Stomach (tissue), 8 donors: ENCODE measurements at regions not wholly inside any gene's neighbourhood (a gene's known extent, or its start where the extent isn't known, plus 50 kb on each side); places are given as distances from the start of the nearest gene placed in this dataset.

Experiments
- DNase-seq, 2 donors: peaks; one replicate each; pipeline versions ENCODE4 v3.0.0 to v3.0.0-alpha.2; 2013 to 2019
- H3K27ac ChIP-seq, 5 donors: fragments of 200-600 bp in 4 of 5; sonication (generic) in 4 of 5; one replicate each; pipeline ENCODE4 v1.5.1; 2013 to 2019; ENCODE audit warnings: mild to moderate bottlenecking in 1 of 5, moderate library complexity in 1 of 5
- H3K27me3 ChIP-seq, 3 donors: fragments of 200-600 bp; sonication (generic); one replicate each; pipeline ENCODE4 v1.5.1; 2017 to 2019; ENCODE audit warnings: mixed run types in 1 of 3
- H3K36me3 ChIP-seq, 4 donors: fragments of 200-600 bp; sonication (generic); 1 replicate in 3 of 4; 2 replicates in 1 of 4; pipeline ENCODE4 v1.5.1; 2016 to 2019
- H3K4me1 ChIP-seq, 4 donors: fragments of 200-600 bp; sonication (generic); one replicate each; pipeline ENCODE4 v1.5.1; 2016 to 2019
- H3K4me3 ChIP-seq, 4 donors: fragments of 200-600 bp; sonication (generic) in 3 of 4; one replicate each; pipeline ENCODE4 v1.5.1; 2016 to 2019; ENCODE audit warnings: mild to moderate bottlenecking in 1 of 4
- H3K9me3 ChIP-seq, 4 donors: fragments of 200-600 bp; sonication (generic); one replicate each; pipeline ENCODE4 v1.5.1; 2016 to 2019
- EP300 ChIP-seq: sonication (generic); formaldehyde crosslinking; IDR thresholded peaks from one replicate; pipeline ENCODE4 v1.6.1; 2017; ENCODE audit warnings: antibody characterized with exemption
- POLR2A ChIP-seq, 4 donors: fragments of 450-650 bp; IDR thresholded peaks; one replicate each; pipeline ENCODE4 v1.6.1; 2016; ENCODE audit warnings: antibody characterized with exemption in 4 of 4, control low read depth in 2 of 4, mild to moderate bottlenecking in 1 of 4, moderate library complexity in 1 of 4
- POLR2AphosphoS5 ChIP-seq, 3 donors: sonication (generic); formaldehyde crosslinking; IDR thresholded peaks; one replicate each; pipeline ENCODE4 v1.6.1; 2016; ENCODE audit warnings: antibody characterized with exemption in 3 of 3
- WGBS, 5 donors: extraction: QIAGEN DNeasy Blood & Tissue Kit in 3 of 5; methylation state at CpG; one replicate each; pipeline versions ENCODE4 v1.1.5 to v1.1.7; 2013 to 2018; 5-methylcytosine and 5-hydroxymethylcytosine counted together
- intact Hi-C: fragments of 100-400 bp; cut with DNase I; formaldehyde crosslinking; loops from one replicate; pipeline ENCODE4 v1.15.1; 2023; ENCODE audit warnings: low total_unique reads
- TF ChIP-seq, protein P1 (sequence below), 7 experiments: fragments of 450-650 bp in 4 of 7; fragments of 200-600 bp in 3 of 7; sonication (generic) in 3 of 7; IDR thresholded peaks; one replicate each; pipeline ENCODE4 v1.5.1; 2016 to 2019; ENCODE audit warnings: antibody characterized with exemption in 7 of 7, control low read depth in 2 of 7, mild to moderate bottlenecking in 1 of 7
- donor health status: healthy with polysubstance abuse.
- donor health status: Bipolar disorder and iron deficiency.
- donor health status: healthy.

DNA sequence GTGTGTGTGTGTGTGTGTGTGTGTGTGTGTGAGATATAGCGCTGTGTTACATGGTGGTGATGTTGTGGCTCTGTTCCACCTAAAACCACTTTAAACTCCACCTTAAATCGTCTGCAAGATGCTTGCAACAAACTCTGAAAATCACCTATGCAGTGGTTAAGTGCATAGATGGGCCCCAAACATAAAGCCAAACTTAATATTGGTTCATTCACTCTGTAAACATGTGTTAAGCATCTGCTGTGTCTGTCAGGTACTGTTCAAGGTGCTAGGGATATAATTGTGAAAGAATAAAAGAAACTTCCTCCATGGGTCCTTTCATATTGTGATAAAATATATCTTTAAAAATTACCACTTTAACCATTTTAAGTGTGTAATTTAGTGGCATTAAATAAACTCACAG lies 645.4 kb upstream of the SORCS1 start:
- Histone ChIP-seq H3K4me1 (no peaks in the 10 kb centered on the region), H3K9me3 (no peaks in the 10 kb centered on the region), H3K36me3 (no peaks in the 10 kb centered on the region), H3K27ac (no peak overlapping the region), H3K27me3 (no peaks in the 10 kb centered on the region), H3K4me3 (no peak overlapping the region)
- no peak for TF ChIP-seq EP300
- TF ChIP-seq POLR2A (IDR thresholded peaks at IDR 0.05): no peak
- TF ChIP-seq, protein P1, sequence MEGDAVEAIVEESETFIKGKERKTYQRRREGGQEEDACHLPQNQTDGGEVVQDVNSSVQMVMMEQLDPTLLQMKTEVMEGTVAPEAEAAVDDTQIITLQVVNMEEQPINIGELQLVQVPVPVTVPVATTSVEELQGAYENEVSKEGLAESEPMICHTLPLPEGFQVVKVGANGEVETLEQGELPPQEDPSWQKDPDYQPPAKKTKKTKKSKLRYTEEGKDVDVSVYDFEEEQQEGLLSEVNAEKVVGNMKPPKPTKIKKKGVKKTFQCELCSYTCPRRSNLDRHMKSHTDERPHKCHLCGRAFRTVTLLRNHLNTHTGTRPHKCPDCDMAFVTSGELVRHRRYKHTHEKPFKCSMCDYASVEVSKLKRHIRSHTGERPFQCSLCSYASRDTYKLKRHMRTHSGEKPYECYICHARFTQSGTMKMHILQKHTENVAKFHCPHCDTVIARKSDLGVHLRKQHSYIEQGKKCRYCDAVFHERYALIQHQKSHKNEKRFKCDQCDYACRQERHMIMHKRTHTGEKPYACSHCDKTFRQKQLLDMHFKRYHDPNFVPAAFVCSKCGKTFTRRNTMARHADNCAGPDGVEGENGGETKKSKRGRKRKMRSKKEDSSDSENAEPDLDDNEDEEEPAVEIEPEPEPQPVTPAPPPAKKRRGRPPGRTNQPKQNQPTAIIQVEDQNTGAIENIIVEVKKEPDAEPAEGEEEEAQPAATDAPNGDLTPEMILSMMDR (IDR thresholded peaks at IDR 0.05): no peak
- TF ChIP-seq POLR2AphosphoS5 (IDR thresholded peaks at IDR 0.05): no peak
- intact Hi-C loops: no loop called here
- DNase-seq: no peak
- 63 to 80% (median 76%) methylated on average over 2 of the region's 2 CpGs for WGBS, 5 donors

DNA sequence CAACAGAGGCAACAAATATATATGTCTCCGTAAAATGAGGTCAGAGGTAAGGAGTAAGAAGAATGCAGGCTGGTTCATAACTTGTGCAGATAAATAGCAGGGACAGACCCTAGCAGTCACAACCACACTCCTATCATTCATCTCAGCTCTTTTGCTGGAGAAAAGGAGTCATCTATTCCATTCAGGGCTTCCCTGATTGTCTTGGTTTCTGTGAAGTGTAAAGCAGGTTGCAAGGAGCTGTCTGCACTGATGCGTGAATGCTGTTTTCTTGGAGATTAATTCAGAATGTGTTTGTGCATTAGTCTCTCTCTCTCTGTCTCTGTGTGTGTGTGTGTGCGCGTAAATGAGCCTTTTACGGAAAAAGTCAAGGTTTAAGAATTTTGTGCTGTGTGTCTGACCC lies 643.3 kb upstream of the SORCS1 start:
- no peak for DNase-seq
- Histone ChIP-seq H3K4me1 (no peaks in the 10 kb centered on the region), H3K27me3 (no peaks in the 10 kb centered on the region), H3K9me3 (no peaks in the 10 kb centered on the region), H3K27ac (no peak overlapping the region), H3K36me3 (no peaks in the 10 kb centered on the region), H3K4me3 (no peak overlapping the region)
- WGBS, 5 donors: 88 to 93% (median 92%) methylated on average over 5 of the region's 5 CpGs
- TF ChIP-seq, protein P1 (IDR thresholded peaks at IDR 0.05): no peak
- TF ChIP-seq POLR2A (IDR thresholded peaks at IDR 0.05): no peak
- TF ChIP-seq EP300: no peak
- intact Hi-C loops: no loop called here

DNA sequence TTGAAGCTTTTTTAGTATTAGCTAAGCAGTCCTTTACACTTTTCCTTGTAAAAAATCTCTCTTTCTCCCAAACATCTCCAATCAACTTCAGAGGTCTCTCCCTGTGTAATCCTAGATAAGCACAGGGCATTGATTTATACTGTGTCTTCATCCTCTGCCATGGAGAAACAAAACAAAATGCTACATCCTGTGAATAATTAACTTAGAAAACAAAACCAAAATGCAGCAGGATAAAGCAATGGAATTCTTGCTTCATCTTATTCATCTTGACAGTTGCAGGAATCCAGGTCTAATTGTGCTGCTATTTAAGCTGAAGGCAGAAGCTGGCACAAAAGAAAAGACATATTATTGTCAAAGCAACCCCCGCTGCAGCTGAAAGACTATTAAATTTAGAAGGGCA lies 641.5 kb upstream of the SORCS1 start:
- intact Hi-C loops: no loop called here
- no peak for DNase-seq
- TF ChIP-seq EP300 (no peak), POLR2AphosphoS5 (IDR thresholded peaks at IDR 0.05) (no peak), POLR2A (IDR thresholded peaks at IDR 0.05) (no peak)
- TF ChIP-seq, protein P1 (IDR thresholded peaks at IDR 0.05): no peak
- no peaks in the 10 kb centered on the region for H3K27me3 ChIP-seq
- no peak overlapping the region for H3K27ac ChIP-seq
- no peaks in the 10 kb centered on the region for H3K4me1 ChIP-seq
- WGBS, 5 donors: 54 to 81% (median 62%) methylated on average over 1 of the region's 1 CpG
- H3K9me3 ChIP-seq: no peaks in the 10 kb centered on the region
- no peaks in the 10 kb centered on the region for H3K36me3 ChIP-seq
- H3K4me3 ChIP-seq: no peak overlapping the region

DNA sequence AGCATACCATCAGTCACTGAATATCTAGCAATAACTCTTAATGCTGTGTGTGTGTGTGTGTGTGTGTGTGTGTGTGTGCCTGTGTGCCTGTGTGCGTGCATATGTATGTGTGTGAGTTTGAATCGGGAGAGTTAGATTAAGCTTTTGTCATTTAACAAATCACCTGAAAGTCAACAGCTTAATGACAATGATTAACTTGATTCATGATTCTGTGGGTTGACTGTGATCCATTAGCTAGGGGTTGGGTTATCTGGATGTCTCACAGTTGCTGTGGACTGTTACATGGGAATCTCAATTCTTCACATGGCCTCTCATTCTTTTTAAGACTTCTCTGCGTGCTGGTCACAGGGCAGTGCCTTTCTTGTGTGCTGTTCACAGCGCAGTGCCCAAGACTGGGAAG lies 639.0 kb upstream of the SORCS1 start:
- Histone ChIP-seq H3K4me1 (no peaks in the 10 kb centered on the region), H3K4me3 (no peak overlapping the region), H3K27ac (no peak overlapping the region), H3K9me3 (no peaks in the 10 kb centered on the region), H3K27me3 (no peaks in the 10 kb centered on the region), H3K36me3 (no peaks in the 10 kb centered on the region)
- DNase-seq: no peak
- WGBS, 5 donors: 27 to 47% (median 28%) methylated on average over 4 of the region's 4 CpGs
- TF ChIP-seq POLR2A (IDR thresholded peaks at IDR 0.05) (no peak), POLR2AphosphoS5 (IDR thresholded peaks at IDR 0.05) (no peak), EP300 (no peak)
- TF ChIP-seq, protein P1 (IDR thresholded peaks at IDR 0.05): no peak
- intact Hi-C loops: no loop called here
